HepG2 (cell line): ENCODE measurements at regions not wholly inside any gene's neighbourhood (a gene's known extent, or its start where the extent isn't known, plus 50 kb on each side); places are given as distances from the start of the nearest gene placed in this dataset.

Experiments
- ARID5B ChIP-seq: IDR thresholded peaks from 2 replicates; pipeline ENCODE4 v1.4.0; 2020; ENCODE audit warnings: mild to moderate bottlenecking, missing genetic modification reagents
- ETS1 ChIP-seq: sonication (generic); formaldehyde crosslinking; IDR thresholded peaks from 2 replicates; pipeline ENCODE4 v1.4.0; 2020; ENCODE audit warnings: missing genetic modification reagents
- JUN ChIP-seq: sonication (generic); formaldehyde crosslinking; IDR thresholded peaks from 2 replicates; pipeline ENCODE4 v1.4.0; 2020; ENCODE audit warnings: mild to moderate bottlenecking, missing genetic modification reagents
- NCOA5 ChIP-seq: sonication (generic); formaldehyde crosslinking; IDR thresholded peaks from 2 replicates; pipeline ENCODE4 v1.4.0; 2020; ENCODE audit warnings: missing genetic modification reagents
- NR1H2 ChIP-seq: sonication (generic); formaldehyde crosslinking; IDR thresholded peaks from 2 replicates; pipeline ENCODE4 v1.8.1; 2022; ENCODE audit warnings: low read depth, missing genetic modification reagents, borderline replicate concordance
- NR2C2 ChIP-seq: sonication (generic); formaldehyde crosslinking; IDR thresholded peaks from 2 replicates; pipeline ENCODE4 v1.4.0; 2020; ENCODE audit warnings: missing genetic modification reagents, mild to moderate bottlenecking, moderate library complexity, borderline replicate concordance
- PAXIP1 ChIP-seq: sonication (generic); formaldehyde crosslinking; conservative IDR thresholded peaks from 2 replicates; pipeline ENCODE4 v1.4.0; 2020; ENCODE audit warnings: mild to moderate bottlenecking, missing genetic modification reagents, moderate library complexity
- SOX13 ChIP-seq, 3 experiments: fragments of 450-650 bp in 1 of 3; sonication (generic) in 1 of 3; formaldehyde crosslinking in 1 of 3; IDR thresholded peaks in 2 of 3; conservative IDR thresholded peaks in 1 of 3; 2 replicates each; pipeline versions ENCODE4 v1.5.0 to v1.6.1; 2016 to 2020; ENCODE audit warnings: antibody characterized with exemption in 1 of 3, mild to moderate bottlenecking in 1 of 3, missing compliant biosample characterization in 1 of 3, missing genetic modification reagents in 1 of 3, moderate library complexity in 1 of 3
- ZKSCAN1 ChIP-seq: fragments of 150-350 bp; IDR thresholded peaks from 2 replicates; pipeline ENCODE4 v1.6.1; 2014; ENCODE audit warnings: low read length
- ZNF318 ChIP-seq: sonication (generic); formaldehyde crosslinking; IDR thresholded peaks from 2 replicates; pipeline ENCODE4 v1.4.0; 2020; ENCODE audit warnings: mild to moderate bottlenecking, missing genetic modification reagents
- ZNF333 ChIP-seq: sonication (generic); formaldehyde crosslinking; IDR thresholded peaks from 2 replicates; pipeline ENCODE4 v1.4.0; 2020; ENCODE audit warnings: mild to moderate bottlenecking, missing genetic modification reagents, borderline replicate concordance
- ZSCAN22 ChIP-seq: sonication (generic); formaldehyde crosslinking; IDR thresholded peaks from 2 replicates; pipeline ENCODE4 v1.4.0; 2020; ENCODE audit warnings: mild to moderate bottlenecking, missing genetic modification reagents

- TF ChIP-seq ARID5B (0 out of 2 replicates have a peak, but pooled peaks have one; percentile 29), NR1H2 (CRISPR knock-in tag) (no peak), NR2C2 (CRISPR knock-in tag) (no peak), ZNF333 (no peak), JUN (peak; percentile 81), PAXIP1 (peak; percentile 48; the same call in 1 of the 2 replicates), NCOA5 (CRISPR knock-in tag) (no peak), ZKSCAN1 (peak; percentile 87), SOX13 (IDR thresholded peaks at IDR 0.05) (no peak), SOX13 (CRISPR knock-in tag; conservative IDR thresholded peaks at IDR 0.05 in 1 of 2, IDR thresholded peaks at IDR 0.05 in 1 of 2) (0 out of 4 replicates have a peak, but pooled peaks of 1 of the 2 experiments have one; percentile 10), ZNF318 (CRISPR knock-in tag) (no peak), ZSCAN22 (no peak), ETS1 (CRISPR knock-in tag) (no peak)
These were observed 154.0 kb downstream of the MN1 start (continued) for GRCh38 chr22:27647540-27647939.
